T47D (cell line): ENCODE measurements at regions not wholly inside any gene's neighbourhood (a gene's known extent, or its start where the extent isn't known, plus 50 kb on each side); places are given as distances from the start of the nearest gene placed in this dataset.
"Not testable (repeated sequence)": the region's sequence is repeated elsewhere in the genome, so short reads cannot be mapped to it uniquely, and the experiment has no call there.

Source experiments
- DNase-seq, 2 experiments: peaks; one replicate each; pipeline versions ENCODE4 v3.0.0 to v3.0.0-alpha.2; 2011 to 2012; ENCODE audit warnings: low read depth in 1 of 2, low spot score in 1 of 2
- JUND ChIP-seq: IDR thresholded peaks from 2 replicates; pipeline ENCODE4 v1.6.1; 2012; ENCODE audit warnings: low read depth
- in situ Hi-C: cut with HindIII; loops from 2 replicates; pipeline ENCODE4 v1.10.0; 2016; ENCODE audit warnings: low sequenced_read_pairs, low pct_unique_long_range_greater_than_20kb

- in situ Hi-C loops, DNase-seq: not testable (repeated sequence)
Observed at GRCh38 chr16:21487956-21488355, 111.4 kb upstream of the METTL9 start.

- in situ Hi-C loops, DNase-seq: not testable (repeated sequence)
Observed at GRCh38 chr16:21499046-21499445, 100.3 kb upstream of the METTL9 start.

GRCh38 chr16:21501223-21501868 lies 98.0 kb upstream of the METTL9 start:
- peak in 1 of 2 experiments; percentile 74 for DNase-seq
- in situ Hi-C loops = not testable (repeated sequence)

- in situ Hi-C loops = no loop called here
Observed at GRCh38 chr16:21501869-21502667, 97.3 kb upstream of the METTL9 start.

GRCh38 chr16:21503574-21503920 lies 95.8 kb upstream of the METTL9 start:
- in situ Hi-C loops, DNase-seq: not testable (repeated sequence)

More at GRCh38 chr16:21501869-21502667, 97.3 kb upstream of the METTL9 start:
- no peak for TF ChIP-seq JUND
- peak; percentile 97 to 99 for DNase-seq

GRCh38 chr16:21503941-21504832 lies 95.2 kb upstream of the METTL9 start:
- in situ Hi-C loops = not testable (repeated sequence)

GRCh38 chr16:21505751-21506520 lies 93.4 kb upstream of the METTL9 start:
- DNase-seq, in situ Hi-C loops: not testable (repeated sequence)

More at GRCh38 chr16:21503941-21504832, 95.2 kb upstream of the METTL9 start:
- not testable (repeated sequence) for DNase-seq

- in situ Hi-C loops, DNase-seq: not testable (repeated sequence)
Observed at GRCh38 chr16:21506857-21507456, 92.4 kb upstream of the METTL9 start.

- in situ Hi-C loops, DNase-seq: not testable (repeated sequence)
Observed at GRCh38 chr16:21507631-21508305, 91.6 kb upstream of the METTL9 start.

GRCh38 chr16:21508661-21509436 lies 90.5 kb upstream of the METTL9 start:
- in situ Hi-C loops, DNase-seq: not testable (repeated sequence)

- in situ Hi-C loops, DNase-seq: not testable (repeated sequence)
Observed at GRCh38 chr16:21509437-21510086, 89.8 kb upstream of the METTL9 start.

GRCh38 chr16:21510869-21511255 lies 88.5 kb upstream of the METTL9 start:
- in situ Hi-C loops, DNase-seq: not testable (repeated sequence)

- DNase-seq = peak in 1 of 2 experiments; percentile 52
- in situ Hi-C loops = not testable (repeated sequence)
Observed at GRCh38 chr16:21511315-21512210, 87.8 kb upstream of the METTL9 start.
